ENCODE measurements at regions not wholly inside any gene's neighbourhood (a gene's known extent, or its start where the extent isn't known, plus 50 kb on each side); places are given as distances from the start of the nearest gene placed in this dataset. TPM values are rescaled to one million over a fixed set of nuclear protein-coding genes. Genes with fewer than 3 reads are reported as not detected.

DNA sequence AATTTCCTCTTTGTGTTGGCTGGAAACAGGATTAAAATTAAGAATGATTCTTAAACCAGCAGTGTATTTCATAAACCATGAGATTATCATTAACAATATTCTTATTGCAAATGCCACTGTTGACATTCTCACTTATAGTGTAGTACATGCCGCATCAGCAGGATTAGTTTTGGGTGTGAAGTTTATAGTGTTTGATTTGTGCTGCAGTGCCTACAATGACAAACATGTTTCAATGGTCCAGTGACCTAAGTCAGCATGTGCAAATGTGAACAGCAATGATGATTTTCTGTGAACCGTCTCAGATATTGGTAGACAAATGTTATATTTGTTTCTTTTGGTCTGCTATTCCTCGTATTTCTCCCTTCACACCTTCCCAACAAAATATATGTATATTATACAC lies 49.8 kb upstream of the TDRD3 start:
- intact Hi-C loops (cut with DNase I): no loop called here
- TF ChIP-seq CTCF (IDR thresholded peaks at IDR 0.05): no peak
- no peak for TF ChIP-seq EP300 (IDR thresholded peaks at IDR 0.05)
- TF ChIP-seq POLR2A (IDR thresholded peaks at IDR 0.05): no peak
- no peak for DNase-seq
- Histone ChIP-seq H3K27me3 (no peaks in the 10 kb centered on the region), H3K36me3 (no peaks in the 10 kb centered on the region), H3K9me3 (no peaks in the 10 kb centered on the region), H3K27ac (no peak overlapping the region), H3K4me3 (no peak overlapping the region), H3K4me1 (ENCODE audit: insufficient read depth) (no peaks in the 10 kb centered on the region)
- WGBS, 3 donors: 83 to 89% (median 87%) methylated on average over 3 of the region's 3 CpGs

Small RNA genes in the stretch of these regions (small RNA-seq; reads per million reads assigned to genes)
- not detected for gene AL359920.1
